Stimulated activated CD4-positive, alpha-beta T cell treated with anti-CD3 and anti-CD28 coated beads, Interleukin-2, amount 100 ng/mL, for 48 hours (primary cell): ENCODE measurements at regions not wholly inside any gene's neighbourhood (a gene's known extent, or its start where the extent isn't known, plus 50 kb on each side); places are given as distances from the start of the nearest gene placed in this dataset.

Source experiments
- DNase-seq, 2 donors: peaks; one replicate each; pipeline ENCODE4 v3.0.0-alpha.2; 2020

DNA sequence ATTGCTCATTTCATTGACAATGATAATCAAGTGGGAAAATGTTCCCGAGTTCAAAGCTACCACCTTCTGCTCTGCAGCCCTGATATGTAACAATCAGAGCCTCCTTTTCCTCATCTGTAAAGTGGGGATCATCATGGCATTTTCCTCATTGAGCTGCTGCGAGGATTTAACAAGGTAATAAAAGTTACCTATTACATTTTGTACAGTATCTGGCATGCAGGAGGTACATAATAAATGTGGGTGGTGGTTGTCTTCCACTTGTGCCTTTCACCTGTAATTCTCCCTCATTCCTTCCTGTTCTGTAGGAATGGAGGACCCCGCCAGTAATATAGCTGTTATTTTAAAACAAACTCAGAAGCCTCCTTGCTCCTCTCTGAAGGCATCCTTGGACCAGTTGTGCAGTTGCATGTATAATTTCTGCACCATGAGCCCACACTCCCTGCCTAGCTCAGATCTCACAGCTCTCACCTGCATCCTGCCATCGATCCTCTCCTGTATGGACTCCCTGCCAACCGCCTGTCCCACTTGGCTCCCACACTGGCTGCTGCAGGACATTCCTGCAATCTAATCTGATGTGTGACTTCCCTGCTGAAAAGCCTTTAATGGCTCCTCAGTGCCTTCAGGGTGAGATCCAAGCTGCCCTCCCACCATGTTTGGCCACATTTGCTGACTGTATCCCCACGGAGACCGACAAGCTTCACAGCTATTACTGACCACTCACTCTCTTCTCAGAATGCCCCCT lies 350.4 kb downstream of the EN1 start:
- DNase-seq, result no peak

DNA sequence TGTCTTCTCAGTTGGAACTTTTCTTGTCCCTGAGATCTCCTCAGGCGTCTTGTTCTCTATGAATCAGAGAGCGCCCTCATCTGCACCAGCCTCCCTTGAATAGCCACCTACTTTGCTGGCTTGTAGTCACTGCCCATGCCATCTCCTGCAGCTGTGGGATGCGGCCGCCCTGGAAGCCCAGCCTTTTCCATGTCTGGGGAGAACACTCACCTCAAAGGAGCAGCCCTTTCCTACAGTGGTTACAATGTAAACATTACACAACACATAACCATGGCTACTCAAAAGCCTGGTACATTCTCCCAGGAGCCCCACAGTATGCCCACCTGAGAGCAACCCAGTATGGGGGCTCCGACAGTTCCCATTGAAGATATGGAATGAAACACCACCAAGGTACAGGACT lies 351.0 kb downstream of the EN1 start:
- DNase-seq, result no peak

DNA sequence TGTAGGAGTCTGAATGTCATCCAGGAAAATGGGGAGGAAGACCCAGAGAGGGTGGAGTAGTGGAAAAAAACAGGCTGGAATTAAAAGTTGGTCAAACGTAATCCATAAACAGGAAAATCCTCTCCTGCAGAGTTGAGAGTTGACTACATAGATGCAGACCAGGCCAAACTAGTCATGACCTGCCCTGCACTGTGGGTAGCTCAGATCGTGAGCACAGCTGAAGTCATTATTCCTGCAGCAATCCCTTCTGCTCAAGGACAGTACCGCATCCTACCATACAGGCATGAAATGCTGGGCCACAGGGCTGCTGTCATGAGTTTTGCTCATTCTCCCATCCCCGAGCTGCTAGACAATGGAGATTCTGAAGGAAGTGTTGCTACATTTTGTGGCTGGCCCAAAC lies 352.2 kb downstream of the EN1 start:
- DNase-seq, result no peak

DNA sequence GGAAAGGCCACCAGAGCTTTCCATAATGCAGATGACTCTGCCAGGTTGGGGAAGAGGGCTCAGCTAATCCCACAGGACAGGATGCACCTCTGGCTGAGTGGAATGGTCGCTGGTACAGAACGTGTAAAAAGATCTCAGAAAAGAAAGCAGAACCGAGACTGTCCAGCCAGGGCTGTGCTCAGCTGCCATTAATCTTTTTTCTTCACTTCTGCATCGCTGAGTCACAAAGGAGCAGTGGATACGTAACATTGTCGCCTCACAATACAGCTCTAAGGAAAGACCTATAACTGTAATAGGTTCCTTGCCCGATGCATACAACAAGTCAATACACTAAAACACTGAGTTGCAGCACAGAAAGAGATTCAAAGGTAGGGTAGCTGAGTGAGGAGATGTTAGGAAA lies 354.2 kb downstream of the EN1 start:
- DNase-seq, result no peak

DNA sequence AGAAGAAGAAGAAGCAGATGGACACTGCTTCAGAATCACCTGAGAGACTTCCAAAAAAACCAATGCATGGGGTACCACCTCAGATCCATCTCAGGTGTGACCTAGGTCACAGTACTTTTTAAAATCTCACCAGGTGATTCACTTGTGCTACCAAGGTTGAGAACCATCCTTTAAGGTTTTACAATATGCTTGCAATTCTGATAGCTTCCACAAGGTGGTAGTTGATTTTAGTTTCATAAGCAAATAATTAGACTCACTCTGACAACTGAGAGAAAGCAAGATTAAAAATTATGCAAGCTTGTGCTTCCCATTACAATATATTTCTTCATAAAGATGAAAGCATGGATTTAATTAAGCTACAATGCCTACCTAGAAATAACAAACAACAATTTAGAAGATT lies 355.1 kb downstream of the EN1 start:
- DNase-seq, result no peak

DNA sequence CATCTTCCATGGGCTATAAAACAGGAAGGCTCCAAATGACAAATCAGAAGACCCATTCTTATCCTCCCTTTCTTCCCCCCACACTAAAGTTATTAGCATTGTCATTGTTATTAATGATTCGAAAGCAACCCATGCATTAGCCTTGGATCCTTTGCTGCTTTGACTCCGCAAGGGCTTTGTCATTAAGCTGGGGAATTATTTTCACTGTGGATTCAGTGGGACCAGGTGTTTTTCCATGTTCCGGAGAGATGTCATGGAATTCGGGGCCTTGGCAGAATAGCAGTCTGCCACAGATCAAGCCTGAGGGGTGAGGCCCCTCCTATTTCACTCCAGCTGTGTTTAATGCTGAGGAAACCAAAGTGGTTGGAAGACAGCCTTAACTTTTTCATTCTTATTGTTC lies 357.1 kb downstream of the EN1 start:
- no peak for DNase-seq

DNA sequence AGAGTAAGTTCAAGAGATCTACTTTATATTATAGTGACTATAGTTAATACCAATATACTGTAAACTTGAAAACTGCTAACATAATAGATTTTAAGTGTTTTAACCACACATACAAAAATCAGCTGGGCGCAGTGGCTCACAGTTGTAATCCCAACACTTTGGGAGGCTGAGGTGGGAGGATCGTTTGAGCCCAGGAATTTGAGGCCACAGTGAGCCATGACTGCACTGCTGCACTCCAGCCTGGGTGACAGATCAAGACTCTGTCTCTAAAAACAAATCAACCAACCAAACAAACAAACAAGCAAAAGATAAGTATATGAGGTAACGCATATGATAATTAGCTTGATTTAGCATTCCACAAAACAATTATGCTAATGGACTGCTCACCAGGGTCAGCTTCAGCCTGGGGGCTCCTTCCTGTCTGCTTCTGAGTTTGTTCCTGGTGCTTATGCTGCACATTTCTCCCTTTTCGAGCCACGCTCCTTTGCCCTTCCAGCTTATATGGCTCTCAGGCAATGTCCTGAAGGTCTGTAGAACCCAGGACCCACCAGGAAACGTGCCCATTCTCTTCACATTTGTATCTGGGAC lies 357.6 kb downstream of the EN1 start:
- no peak for DNase-seq

DNA sequence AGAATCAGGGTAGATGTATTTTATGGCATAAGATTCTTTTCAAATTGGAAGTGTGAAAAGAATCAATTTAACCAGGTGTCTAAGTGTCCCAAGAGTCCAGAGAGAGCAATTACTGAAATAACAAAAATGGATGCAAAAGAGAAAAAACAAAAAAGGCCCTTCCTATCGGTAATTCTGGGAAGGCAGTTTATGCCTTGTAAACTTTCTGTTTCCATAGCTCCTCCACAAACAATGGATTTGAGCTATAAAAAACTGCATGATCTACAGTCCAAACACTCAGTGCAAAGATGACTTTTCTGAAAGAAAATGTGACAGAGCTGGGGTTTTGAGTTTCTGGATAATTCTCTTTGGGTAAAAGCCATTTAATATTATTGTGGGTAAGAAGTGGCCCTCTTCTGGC lies 366.1 kb downstream of the EN1 start:
- no peak for DNase-seq

DNA sequence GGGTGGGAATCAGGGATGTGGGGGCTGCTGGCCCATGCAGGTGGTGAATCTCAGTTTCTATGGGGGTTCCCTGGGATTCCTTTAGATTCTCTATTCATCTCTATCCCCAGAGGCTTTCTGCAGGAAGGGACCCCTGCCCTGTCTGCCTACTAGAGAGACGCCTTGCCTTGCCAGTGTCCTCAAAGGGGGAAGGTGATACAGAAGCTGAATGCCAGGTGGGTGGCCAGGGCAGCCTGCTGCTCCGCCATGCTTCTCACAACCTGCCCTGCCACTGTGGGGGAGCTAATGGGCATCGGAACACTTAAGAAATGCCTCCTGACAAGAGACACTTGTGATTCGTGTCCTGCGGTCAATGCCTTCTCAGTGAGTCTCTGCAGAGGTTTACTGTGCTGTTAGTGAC lies 368.4 kb downstream of the EN1 start:
- no peak for DNase-seq

DNA sequence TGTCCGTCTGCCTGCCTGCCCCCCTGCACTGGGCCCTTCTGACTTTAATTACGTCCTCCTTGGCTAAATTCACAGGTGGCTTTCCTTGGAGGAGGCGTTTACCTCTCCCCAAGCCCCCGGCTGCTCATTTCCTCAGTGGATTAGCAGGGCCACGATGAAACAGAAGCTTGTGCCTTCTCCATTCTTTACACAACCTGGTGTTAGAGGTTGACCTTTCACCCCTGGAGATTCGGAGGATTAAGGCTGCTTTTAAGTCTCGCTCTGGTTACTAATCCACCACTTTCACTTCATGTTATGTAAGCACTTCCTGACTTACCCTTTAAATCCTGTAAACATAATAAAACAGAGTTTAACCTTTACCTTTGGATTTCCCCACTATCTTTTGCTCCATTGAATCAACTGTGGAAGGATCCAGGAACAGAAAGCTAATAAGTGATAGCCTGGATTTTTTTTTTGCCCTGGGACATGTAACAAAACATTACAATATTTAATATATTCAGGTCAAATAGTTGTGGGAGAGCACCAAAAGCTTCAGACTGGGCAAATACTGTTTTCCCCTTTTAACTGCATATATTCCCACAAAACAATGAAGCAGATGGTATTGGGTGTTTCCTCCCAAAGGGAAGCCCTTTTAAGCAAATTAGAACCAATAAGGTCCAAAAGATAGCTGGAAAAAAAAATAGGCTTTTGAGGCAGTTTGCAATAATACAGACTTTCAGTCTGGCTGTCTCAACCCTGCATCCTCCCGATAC lies 370.2 kb downstream of the EN1 start:
- no peak for DNase-seq

DNA sequence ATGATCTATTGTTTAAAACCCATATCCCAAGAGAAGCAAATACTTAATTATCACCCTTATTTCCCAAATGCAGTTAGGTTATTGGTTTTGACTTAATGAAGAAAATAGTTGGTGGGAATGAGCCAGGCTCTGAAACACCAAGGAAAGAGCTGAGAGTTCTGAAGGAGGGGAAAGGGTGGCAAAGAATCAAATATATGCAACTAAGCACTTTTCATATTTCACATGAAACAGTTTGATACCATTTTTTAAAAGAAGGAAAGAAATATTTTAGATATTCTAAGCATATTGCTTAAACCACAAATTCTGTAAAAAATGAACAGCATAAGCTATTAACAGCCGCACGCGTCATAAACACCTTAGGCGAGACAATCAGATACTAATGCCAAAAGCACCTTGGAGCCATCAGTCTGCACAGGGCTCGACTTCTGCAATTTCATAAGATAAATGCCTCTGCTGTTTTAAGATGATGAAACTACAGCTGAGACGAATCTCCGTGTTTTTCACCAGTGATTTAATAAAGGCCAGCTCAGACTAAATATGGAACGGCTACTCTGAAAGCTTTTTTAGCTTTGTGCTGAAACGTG lies 371.7 kb downstream of the EN1 start:
- DNase-seq, result no peak

DNA sequence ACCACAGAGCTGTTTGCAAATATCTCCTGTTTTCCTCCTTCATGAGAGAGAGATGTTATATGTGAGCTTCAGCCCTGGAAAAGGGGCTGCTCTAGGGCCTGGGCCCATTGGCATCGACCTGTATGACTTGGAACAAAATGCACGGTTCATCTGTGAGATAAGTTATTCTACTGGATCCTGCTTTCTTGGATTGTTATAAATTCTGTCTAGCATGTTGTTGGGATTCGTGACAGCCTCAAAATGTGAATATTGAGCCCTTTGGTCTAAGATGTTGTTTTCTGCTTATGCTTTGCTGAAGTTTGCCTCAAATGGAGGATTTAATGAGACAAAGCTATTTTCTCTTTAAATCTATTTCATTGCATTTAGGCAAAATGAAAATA lies 372.9 kb downstream of the EN1 start:
- DNase-seq, result no peak

DNA sequence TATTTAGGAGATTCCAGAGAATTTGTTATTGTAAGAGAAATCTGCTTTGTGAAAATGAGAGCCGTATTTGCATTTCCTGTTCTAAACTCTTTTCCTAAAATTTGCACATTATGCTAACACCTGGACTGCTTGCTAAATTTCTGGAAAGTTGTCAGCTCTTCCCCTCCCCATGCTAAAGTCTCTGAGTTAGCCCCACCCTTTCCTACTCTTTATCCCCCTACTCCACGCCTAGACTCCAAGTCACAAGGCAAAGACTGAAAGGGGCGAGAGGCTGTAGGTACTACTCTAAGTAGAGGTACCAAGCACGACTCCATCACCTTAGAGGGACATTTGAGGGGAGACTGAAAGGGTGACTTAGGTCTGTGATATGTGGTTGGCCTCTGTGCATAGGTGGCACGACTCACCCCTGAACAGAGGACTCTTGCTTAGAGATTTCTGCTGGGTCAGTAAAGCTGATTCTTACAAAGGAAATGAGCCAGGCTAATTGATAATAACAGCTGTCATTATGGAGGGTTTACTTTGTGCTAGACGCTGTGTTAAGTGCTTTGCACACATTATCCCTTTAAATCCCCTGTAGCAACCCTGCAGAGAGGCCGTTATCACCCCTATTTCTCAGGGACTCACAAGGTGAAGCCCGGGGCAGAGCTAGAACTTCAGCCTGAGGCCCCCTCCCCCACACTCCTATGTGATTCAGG lies 373.5 kb downstream of the EN1 start:
- DNase-seq, result no peak

DNA sequence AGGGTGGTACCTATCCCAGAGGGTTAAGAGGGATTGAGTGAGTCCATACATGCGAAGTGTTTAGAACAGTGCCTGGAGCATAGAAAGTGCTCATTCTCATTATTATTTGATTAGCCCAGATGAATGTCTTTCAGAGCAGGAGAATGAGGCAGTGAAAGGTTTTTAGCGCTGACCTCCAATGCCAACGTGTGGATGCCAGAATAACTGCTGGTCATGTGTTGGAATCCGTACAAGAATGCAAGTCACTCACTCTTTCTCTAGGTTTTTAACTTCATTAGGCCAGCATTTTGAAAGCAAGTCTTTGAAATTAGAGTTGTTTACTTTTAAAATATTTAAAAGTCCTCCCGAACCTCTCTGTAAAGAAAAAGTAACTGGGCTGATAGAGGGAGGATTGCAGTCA lies 374.2 kb downstream of the EN1 start:
- no peak for DNase-seq

DNA sequence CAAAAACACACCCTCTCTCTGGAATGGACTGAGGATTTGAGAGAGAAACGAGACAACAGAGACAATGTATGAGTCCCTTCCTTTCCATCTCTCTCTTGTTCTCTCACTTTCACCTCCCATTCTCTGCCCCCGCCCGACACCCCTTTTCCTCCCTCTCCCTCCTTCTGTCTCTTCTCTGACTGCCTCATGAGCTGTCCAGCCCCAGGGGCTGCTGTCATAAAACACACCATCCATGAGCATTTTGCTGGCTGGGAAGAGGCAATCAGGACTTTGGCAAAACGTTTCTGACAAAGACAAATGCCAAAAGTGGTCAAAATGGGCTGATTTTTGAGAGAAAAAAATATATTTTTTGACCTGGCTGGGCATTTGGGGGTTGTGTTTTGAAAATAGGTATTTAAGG lies 377.2 kb downstream of the EN1 start:
- no peak for DNase-seq

DNA sequence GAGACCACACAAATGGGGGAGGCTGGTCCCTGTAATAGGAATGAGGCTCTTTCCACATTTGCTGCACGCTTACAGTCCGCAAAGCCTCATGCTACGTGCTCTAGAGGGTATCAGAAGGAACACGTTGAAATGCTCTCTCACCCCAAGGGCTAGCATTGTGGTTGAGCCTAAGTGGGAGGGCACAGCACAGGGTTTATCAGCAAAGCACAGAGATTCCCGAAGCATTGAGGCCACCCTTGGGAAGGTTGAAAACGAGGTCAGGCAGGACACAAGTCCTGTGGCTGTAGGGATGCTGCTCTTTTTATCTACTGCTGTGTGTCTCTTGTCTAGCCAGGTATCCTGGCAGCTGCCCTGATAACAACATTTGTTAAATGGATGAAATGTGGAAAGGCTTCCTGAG lies 378.3 kb downstream of the EN1 start:
- no peak for DNase-seq

DNA sequence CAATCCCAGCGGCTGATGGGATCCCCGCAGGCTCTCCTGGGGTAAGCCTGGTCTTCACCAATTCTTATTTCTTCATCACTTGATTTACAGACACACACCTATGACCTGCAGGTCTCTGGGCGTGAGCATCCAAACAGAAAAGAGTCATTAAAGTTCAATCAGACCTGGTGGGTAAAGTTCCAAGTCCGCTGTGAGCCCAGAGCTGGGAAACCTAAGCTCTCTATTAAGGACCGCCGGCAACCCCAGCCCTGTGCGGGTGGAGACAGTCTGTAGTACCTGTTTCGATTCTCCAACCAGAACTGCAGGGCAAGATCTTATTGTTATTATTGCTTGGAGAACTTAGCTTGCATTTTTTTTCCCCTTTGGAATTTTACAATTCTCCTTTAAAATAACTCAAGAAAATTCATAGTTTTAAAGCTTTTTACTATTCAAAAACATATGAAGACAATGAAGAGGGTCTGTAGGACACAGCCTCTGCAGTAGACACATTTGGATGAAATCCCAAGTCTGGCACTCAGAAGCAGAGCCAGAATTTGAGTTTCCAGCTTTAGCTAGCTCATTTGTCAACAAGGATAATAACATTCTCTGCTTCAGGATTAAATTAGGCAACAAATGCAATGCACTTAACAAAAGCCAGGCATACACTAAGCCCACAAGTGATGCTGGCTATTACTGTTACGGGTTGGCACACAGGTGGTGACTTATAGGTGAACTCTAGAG lies 376.4 kb downstream of the INSIG2 start:
- DNase-seq, result no peak

DNA sequence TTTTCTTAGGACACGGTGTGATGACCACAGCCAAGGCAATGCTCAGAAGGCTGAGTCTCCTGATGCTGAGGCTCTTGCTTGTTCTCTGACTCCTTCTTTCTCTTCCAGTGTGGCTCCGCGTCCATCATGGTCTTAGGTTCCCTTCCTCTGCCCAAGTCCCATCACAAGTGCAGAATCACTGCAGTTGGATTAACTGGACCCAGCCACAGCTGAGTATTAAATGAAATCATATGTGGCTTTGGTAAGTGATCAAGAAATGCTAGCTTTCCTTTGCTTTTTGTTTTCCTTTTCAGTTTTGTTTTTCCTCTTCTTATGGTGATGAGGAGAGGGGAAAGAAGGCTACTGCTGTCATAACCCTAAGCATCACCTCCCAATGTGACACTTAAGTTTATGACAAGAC lies 375.8 kb downstream of the INSIG2 start:
- DNase-seq, result no peak

DNA sequence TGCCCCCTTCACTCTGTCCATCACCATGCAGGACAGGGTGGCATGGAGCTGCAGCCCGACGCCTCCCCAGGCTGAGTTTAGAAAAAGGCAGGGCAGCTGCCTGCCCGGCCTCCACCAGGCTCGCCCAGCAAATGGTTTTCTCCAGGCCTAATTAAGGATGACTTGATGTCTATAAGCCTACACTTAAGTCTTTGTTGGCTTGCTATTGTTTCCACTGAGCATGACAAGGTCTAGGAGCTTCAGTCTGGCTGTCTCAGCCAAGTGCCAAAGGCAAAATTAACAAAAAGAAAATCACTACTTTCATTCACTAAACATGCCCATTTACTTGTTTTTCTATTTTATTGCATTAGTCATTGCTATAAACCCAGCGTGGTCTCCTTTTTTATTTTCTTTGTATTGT lies 372.2 kb downstream of the INSIG2 start:
- DNase-seq, result no peak

DNA sequence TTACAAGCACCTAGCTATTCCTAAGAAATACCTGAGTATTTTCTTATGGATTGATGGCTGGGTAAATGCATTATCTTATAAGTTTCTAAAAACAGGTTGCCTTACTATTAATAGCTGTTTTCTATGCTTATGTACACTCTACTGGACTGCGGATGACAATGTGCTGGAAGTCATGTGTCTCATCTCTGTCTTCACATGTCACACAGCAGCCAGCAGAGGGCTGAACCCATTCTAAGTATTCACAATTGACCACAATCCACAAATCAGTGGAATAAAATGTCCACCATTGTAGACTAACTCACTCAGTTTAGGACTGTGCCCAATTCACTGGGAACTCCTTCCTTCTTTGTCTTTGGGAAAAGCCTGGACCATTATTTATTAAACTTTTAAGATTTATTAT lies 371.2 kb downstream of the INSIG2 start:
- no peak for DNase-seq

DNA sequence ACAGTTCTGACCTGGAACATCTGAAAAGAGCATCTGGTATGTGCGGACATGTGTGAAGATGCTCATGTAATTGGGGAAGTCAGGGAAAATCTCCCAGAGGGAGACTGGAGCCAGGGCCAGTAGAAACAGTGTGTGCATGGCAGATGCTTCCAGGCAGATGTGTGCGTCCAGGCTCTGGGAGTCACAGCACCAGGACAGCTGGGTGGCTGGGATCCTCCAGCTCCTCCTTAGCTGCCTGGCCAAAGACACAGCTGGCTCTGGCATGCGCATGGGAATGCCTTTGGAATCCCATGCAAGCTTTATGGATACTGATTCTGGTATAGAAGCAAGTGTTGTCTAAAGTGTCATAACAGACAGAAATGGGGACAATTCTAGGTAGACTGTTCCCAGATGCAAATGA lies 369.7 kb downstream of the INSIG2 start:
- no peak for DNase-seq

DNA sequence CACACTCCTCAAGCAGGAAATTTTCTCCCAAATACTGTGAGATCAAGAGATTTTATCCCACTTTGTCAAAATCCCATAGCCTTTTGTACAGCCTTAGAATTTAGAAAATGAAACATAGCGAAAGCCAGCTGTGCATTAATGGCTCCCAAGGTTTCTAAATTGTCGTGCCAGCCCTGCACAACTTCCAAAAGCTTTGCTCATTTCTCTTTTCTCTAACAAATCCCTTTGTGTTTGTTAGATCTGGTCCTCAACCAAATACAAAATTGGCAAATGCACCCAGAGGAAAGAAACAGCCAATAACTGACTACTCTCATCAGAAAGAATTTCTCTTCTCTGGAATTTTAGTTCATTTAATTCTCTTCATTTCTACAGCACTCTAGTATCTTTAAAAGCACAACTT lies 361.1 kb downstream of the INSIG2 start:
- DNase-seq, result no peak

DNA sequence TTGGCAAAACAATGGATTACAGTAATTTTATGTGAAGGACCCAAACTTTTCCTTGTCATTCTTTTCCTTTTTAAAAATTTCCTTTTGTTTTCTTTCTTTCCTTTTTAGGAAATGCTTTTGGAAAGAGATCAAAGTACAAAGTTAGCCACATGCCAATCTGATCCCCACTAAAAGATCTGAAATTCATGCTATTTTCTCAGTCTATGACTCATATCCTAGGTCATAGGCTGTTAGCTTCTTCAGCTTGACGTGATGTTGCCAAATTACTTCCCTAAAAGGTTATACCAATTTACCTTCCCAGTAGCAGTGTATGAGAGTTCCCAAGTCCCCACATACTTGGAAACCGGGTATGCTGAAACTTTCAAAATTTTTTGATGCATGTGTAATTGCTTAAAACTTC lies 355.3 kb downstream of the INSIG2 start:
- DNase-seq, result no peak
